ENCODE measurements at regions not wholly inside any gene's neighbourhood (a gene's known extent, or its start where the extent isn't known, plus 50 kb on each side); places are given as distances from the start of the nearest gene placed in this dataset.

GRCh38 chr10:120738658-120739057 is 112.5 kb upstream of the WDR11 start:
- peaks cover 0 to 3% (median 0%) of the 10 kb centered on the region in 3 donors for H3K27me3 ChIP-seq
- in situ Hi-C loops (cut with MboI; ENCODE audit: low sequenced_read_pairs in 4 of 4) (no loop called here), intact Hi-C loops (cut with DNase I; ENCODE audit: low total_unique reads) (no loop called here)
- H3K4me1 ChIP-seq, result no peaks in the 10 kb centered on the region
- H3K27ac ChIP-seq, result no peak overlapping the region
- H3K36me3 ChIP-seq, result no peaks in the 10 kb centered on the region
- no peak for TF ChIP-seq CTCF (IDR thresholded peaks at IDR 0.05 in 4 of 5, conservative IDR thresholded peaks at IDR 0.05 in 1 of 5)
- H3K9me3 ChIP-seq, result no peaks in the 10 kb centered on the region
- DNase-seq (no peak), ATAC-seq (no peak)
- H3K4me3 ChIP-seq, result no peak overlapping the region

- no peak for DNase-seq
- intact Hi-C loops (cut with DNase I; ENCODE audit: low total_unique reads), result no loop called here
- ATAC-seq, result no peak
- Histone ChIP-seq H3K36me3 (no peaks in the 10 kb centered on the region), H3K27ac (no peak overlapping the region), H3K9me3 (no peaks in the 10 kb centered on the region), H3K27me3 (peaks cover 0 to 3% (median 0%) of the 10 kb centered on the region in 3 donors), H3K4me1 (no peaks in the 10 kb centered on the region), H3K4me3 (no peak overlapping the region)
- TF ChIP-seq POLR2A (IDR thresholded peaks at IDR 0.05), result no peak
- no peak for TF ChIP-seq CTCF (IDR thresholded peaks at IDR 0.05 in 4 of 5, conservative IDR thresholded peaks at IDR 0.05 in 1 of 5)
- in situ Hi-C loops (cut with MboI; ENCODE audit: low sequenced_read_pairs in 4 of 4), result no loop called here
Measured at GRCh38 chr10:120741396-120741795, 109.8 kb upstream of the WDR11 start.

- Histone ChIP-seq H3K4me3 (no peak overlapping the region), H3K27me3 (peaks cover 0 to 3% (median 0%) of the 10 kb centered on the region in 3 donors), H3K4me1 (no peaks in the 10 kb centered on the region), H3K36me3 (no peaks in the 10 kb centered on the region), H3K27ac (no peak overlapping the region), H3K9me3 (no peaks in the 10 kb centered on the region)
- intact Hi-C loops (cut with DNase I; ENCODE audit: low total_unique reads) (no loop called here), in situ Hi-C loops (cut with MboI; ENCODE audit: low sequenced_read_pairs in 4 of 4) (no loop called here)
- DNase-seq (no peak), ATAC-seq (no peak)
- TF ChIP-seq CTCF (IDR thresholded peaks at IDR 0.05 in 4 of 5, conservative IDR thresholded peaks at IDR 0.05 in 1 of 5) (no peak), POLR2A (IDR thresholded peaks at IDR 0.05) (no peak)
Measured at GRCh38 chr10:120742373-120742772, 108.8 kb upstream of the WDR11 start.

- Histone ChIP-seq H3K27me3 (peaks cover 0 to 3% (median 0%) of the 10 kb centered on the region in 3 donors), H3K27ac (no peak overlapping the region), H3K4me1 (no peaks in the 10 kb centered on the region), H3K4me3 (no peak overlapping the region), H3K9me3 (no peaks in the 10 kb centered on the region), H3K36me3 (no peaks in the 10 kb centered on the region)
- TF ChIP-seq POLR2A (IDR thresholded peaks at IDR 0.05) (no peak), CTCF (IDR thresholded peaks at IDR 0.05 in 4 of 5, conservative IDR thresholded peaks at IDR 0.05 in 1 of 5) (no peak)
- in situ Hi-C loops (cut with MboI; ENCODE audit: low sequenced_read_pairs in 4 of 4) (no loop called here), intact Hi-C loops (cut with DNase I; ENCODE audit: low total_unique reads) (no loop called here)
- no peak for DNase-seq
- ATAC-seq, result no peak
Measured at GRCh38 chr10:120744040-120744439, 107.1 kb upstream of the WDR11 start.

- Histone ChIP-seq H3K9me3 (no peaks in the 10 kb centered on the region), H3K27me3 (no peaks in the 10 kb centered on the region), H3K27ac (no peak overlapping the region), H3K4me3 (no peak overlapping the region), H3K4me1 (no peaks in the 10 kb centered on the region), H3K36me3 (no peaks in the 10 kb centered on the region)
- in situ Hi-C loops (cut with MboI; ENCODE audit: low sequenced_read_pairs in 4 of 4), result no loop called here
- ATAC-seq (no peak), DNase-seq (no peak)
- intact Hi-C loops (cut with DNase I; ENCODE audit: low total_unique reads), result no loop called here
- TF ChIP-seq POLR2A (IDR thresholded peaks at IDR 0.05) (no peak), CTCF (IDR thresholded peaks at IDR 0.05 in 4 of 5, conservative IDR thresholded peaks at IDR 0.05 in 1 of 5) (no peak)
Measured at GRCh38 chr10:120746001-120746777, 105.0 kb upstream of the WDR11 start.

Data from gastrocnemius medialis (tissue), 4 donors.